GM12878 (cell line): ENCODE measurements at regions not wholly inside any gene's neighbourhood (a gene's known extent, or its start where the extent isn't known, plus 50 kb on each side); places are given as distances from the start of the nearest gene placed in this dataset.

ENCODE experiments used
- ATAC-seq: fragments of 200-7000 bp; cut with Tn5 transposase; 3 replicates; pipeline ENCODE4 v1.9.1; 2020; ENCODE audit warnings: mild to moderate bottlenecking, moderate library complexity
- BruUV-seq: library from RNA; stranded (reverse); fragments of 400-500 nt; replicated peaks from 2 replicates; lab custom pipeline; 2021; lab: Mats Ljungman, UMichigan
- CTCF ChIA-PET: fragments of 300-600 bp; sonication (Branson Sonifier 250); formaldehyde crosslinking; extraction: SDS; loops from one replicate; lab custom pipeline; 2021; ENCODE audit warnings: inconsistent platforms; lab: Yijun Ruan, JAX
- POLR2A ChIA-PET: fragments of 350-600 bp; formaldehyde crosslinking; extraction: SDS; loops from one replicate; lab custom pipeline; 2021; ENCODE audit warnings: inconsistent platforms; lab: Charles Lee
- RAD21 ChIA-PET: fragments of 300-600 bp; sonication (Branson Sonifier 250); formaldehyde crosslinking; loops from one replicate; lab custom pipeline; 2023; ENCODE audit warnings: antibody characterized with exemption; ENCODE audit not compliant: unreplicated experiment; lab: Charles Lee
- SMC1A ChIA-PET: fragments of 300-600 bp; sonication (Branson Sonifier 250); formaldehyde crosslinking; loops from one replicate; lab custom pipeline; 2023; ENCODE audit not compliant: unreplicated experiment, uncharacterized antibody; lab: Charles Lee
- DNase-seq: peaks from one replicate; pipeline ENCODE4 v3.0.0-alpha.2; 2011; ENCODE audit warnings: low read depth, low spot score
- FAIRE-seq: peaks from 3 replicates; lab custom pipeline; 2011; peaks lifted over from hg19 to GRCh38; lab: Jason Lieb, UNC
- H2AFZ ChIP-seq: 2 replicates; pipeline ENCODE4 v1.6.0; 2011; ENCODE audit warnings: low read depth, low read length, control low read depth; ENCODE audit not compliant: control insufficient read depth
- H3K27ac ChIP-seq: 2 replicates; pipeline ENCODE4 v1.5.1; 2011; ENCODE audit warnings: control low read depth; ENCODE audit not compliant: control insufficient read depth, insufficient read depth
- H3K27me3 ChIP-seq, 2 experiments: replicated peaks in 1 of 2; 2 replicates each; pipeline versions ENCODE4 v1.6.0 to v1.6.1; 2011; ENCODE audit warnings: low read length in 1 of 2; ENCODE audit not compliant: control insufficient read depth in 2 of 2, insufficient read depth in 2 of 2
- H3K36me3 ChIP-seq, 2 experiments: 2 replicates each; pipeline ENCODE4 v1.5.1; 2011; ENCODE audit warnings: low read length in 1 of 2; ENCODE audit not compliant: control insufficient read depth in 2 of 2, insufficient read depth in 2 of 2
- H3K4me1 ChIP-seq: 2 replicates; pipeline ENCODE4 v1.6.1; 2011; ENCODE audit warnings: mild to moderate bottlenecking, low read length, moderate library complexity, mixed read lengths; ENCODE audit not compliant: control insufficient read depth, insufficient read depth
- H3K4me2 ChIP-seq: 2 replicates; pipeline ENCODE4 v1.6.0; 2011; ENCODE audit warnings: control low read depth; ENCODE audit not compliant: control insufficient read depth, insufficient read depth
- H3K4me3 ChIP-seq: fragments of 200-600 bp; sonication (generic); 2 replicates; pipeline ENCODE4 v1.5.1; 2016
- H3K79me2 ChIP-seq: 2 replicates; pipeline ENCODE4 v1.6.0; 2011; ENCODE audit warnings: low read length; ENCODE audit not compliant: control insufficient read depth, insufficient read depth
- H3K9ac ChIP-seq: 2 replicates; pipeline ENCODE4 v1.8.0; 2011; ENCODE audit warnings: low read length, control low read depth, mixed read lengths; ENCODE audit not compliant: control insufficient read depth, insufficient read depth
- H3K9me3 ChIP-seq: replicated peaks from 3 replicates; pipeline ENCODE4 v1.5.1; 2011; ENCODE audit warnings: mild to moderate bottlenecking, low read length; ENCODE audit not compliant: control insufficient read depth, insufficient read depth
- H4K20me1 ChIP-seq: 2 replicates; pipeline ENCODE4 v1.6.0; 2011; ENCODE audit not compliant: control insufficient read depth, insufficient read depth
- ATF7 ChIP-seq: fragments of 450-650 bp; IDR thresholded peaks from 2 replicates; pipeline ENCODE4 v1.6.1; 2016; ENCODE audit warnings: low read depth, mild to moderate bottlenecking
- CBX3 ChIP-seq: fragments of 200-600 bp; sonication (generic); IDR thresholded peaks from 2 replicates; pipeline ENCODE4 v1.6.1; 2016; ENCODE audit warnings: low read depth, borderline replicate concordance
- JUNB ChIP-seq: IDR thresholded peaks from 2 replicates; pipeline ENCODE4 v1.6.1; 2016; ENCODE audit warnings: antibody characterized with exemption, mild to moderate bottlenecking
- NFYA ChIP-seq: IDR thresholded peaks from 2 replicates; pipeline ENCODE4 v1.6.1; 2011; ENCODE audit warnings: low read depth, mild to moderate bottlenecking, low read length, improper control_type of control experiment, borderline replicate concordance
- NR2C1 ChIP-seq: fragments of 450-650 bp; IDR thresholded peaks from 2 replicates; pipeline ENCODE4 v1.6.1; 2017; ENCODE audit warnings: antibody characterized with exemption, mild to moderate bottlenecking, moderate library complexity
- POU2F2 ChIP-seq: IDR thresholded peaks from 3 replicates; pipeline ENCODE4 v1.6.1; 2011; ENCODE audit warnings: low read depth, mild to moderate bottlenecking, low read length, borderline replicate concordance
- RAD21 ChIP-seq: IDR thresholded peaks from 2 replicates; pipeline ENCODE4 v1.6.1; 2011; ENCODE audit warnings: mild to moderate bottlenecking, low read depth, low read length, moderate library complexity; ENCODE audit not compliant: insufficient read depth
- WGBS: methylation state at CpG from one replicate; pipeline ENCODE4 v1.1.6; 2016; ENCODE audit warnings: low lambda C conversion rate; ENCODE audit not compliant: insufficient replicate concordance, insufficient coverage; ENCODE audit errors: missing lambda C conversion rate; 5-methylcytosine and 5-hydroxymethylcytosine counted together
- in situ Hi-C: fragments of 300-500 bp; cut with MboI; formaldehyde crosslinking; loops from 9 replicates; pipeline ENCODE4 v1.14.3; 2018; ENCODE audit warnings: mixed read lengths
- intact Hi-C: fragments of 100-400 bp; cut with micrococcal nuclease; formaldehyde crosslinking; loops from one replicate; pipeline ENCODE4 v1.14.2; 2022; ENCODE audit not compliant: unreplicated experiment
- TF ChIP-seq, protein P1 (sequence below): IDR thresholded peaks from 2 replicates; pipeline ENCODE4 v1.6.1; 2012; ENCODE audit warnings: mild to moderate bottlenecking, low read depth, low read length
- TF ChIP-seq, protein P2 (sequence below): fragments of 450-650 bp; IDR thresholded peaks from 2 replicates; pipeline ENCODE4 v1.6.1; 2017; ENCODE audit warnings: mild to moderate bottlenecking, moderate library complexity
- TF ChIP-seq, protein P3 (sequence below): fragments of 450-650 bp; formaldehyde crosslinking; IDR thresholded peaks from 2 replicates; pipeline ENCODE4 v1.5.0; 2022; ENCODE audit warnings: mild to moderate bottlenecking, missing genetic modification characterization

DNA sequence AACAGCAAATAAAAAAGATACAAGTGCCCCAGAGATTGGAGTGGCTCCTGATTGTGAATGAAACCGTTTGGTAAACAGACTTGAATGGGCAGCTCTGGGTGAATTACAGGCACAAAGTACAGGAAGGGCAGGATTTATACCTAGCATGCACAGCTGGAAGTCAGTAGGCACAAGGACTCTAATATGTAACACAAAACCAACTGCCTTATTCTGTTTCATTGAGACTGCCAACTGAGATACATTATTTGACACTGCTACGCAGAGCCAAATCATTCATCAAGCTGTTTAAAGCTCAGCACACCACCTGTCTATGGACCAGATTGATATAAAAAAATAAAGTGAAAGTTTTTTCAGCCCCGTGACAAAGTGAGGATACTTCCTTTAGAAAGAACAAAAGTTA is 541.2 kb downstream of the NUP35 start (continued):
- TF ChIP-seq POU2F2 = no peak

DNA sequence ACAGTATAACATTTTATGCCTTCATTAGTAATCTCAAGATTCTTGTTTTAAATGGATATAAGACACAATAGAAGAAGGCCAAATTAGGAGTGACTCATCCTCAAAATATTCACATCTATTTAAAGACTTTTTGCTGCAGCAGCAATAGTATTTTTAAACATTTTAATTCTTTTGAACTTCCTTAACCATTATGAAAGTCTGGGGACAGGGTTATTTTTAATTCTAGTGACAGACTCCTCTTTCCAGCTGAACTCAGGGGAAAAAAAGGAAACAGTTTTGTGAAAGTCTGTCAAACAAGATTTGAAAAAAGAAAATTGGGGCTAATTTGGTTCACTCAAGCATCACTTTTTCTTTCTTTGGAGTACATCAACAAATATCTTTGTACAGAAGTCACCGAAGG is 541.8 kb downstream of the NUP35 start:
- Histone ChIP-seq H3K27me3 (no peaks in the 10 kb centered on the region), H3K9ac (no peak overlapping the region), H3K27ac (no peak overlapping the region), H3K4me3 (no peak overlapping the region), H2AFZ (no peak overlapping the region), H3K36me3 (no peaks in the 10 kb centered on the region), H3K79me2 (no peaks in the 10 kb centered on the region), H3K4me1 (no peaks in the 10 kb centered on the region), H3K4me2 (no peak overlapping the region), H4K20me1 (no peaks in the 10 kb centered on the region), H3K9me3 (no peaks in the 10 kb centered on the region)
- DNase-seq = no peak
- intact Hi-C loops (no loop called here), in situ Hi-C loops (no loop called here)
- 0% methylated on average over 1 of the region's 1 CpG for WGBS
- ChIA-PET RAD21 (no interaction called here), SMC1A (no interaction called here), CTCF (no interaction called here), POLR2A (no interaction called here)
- BruUV-seq = no TSS peak
- FAIRE-seq = no peak
- no peak for ATAC-seq
- TF ChIP-seq, protein P1, sequence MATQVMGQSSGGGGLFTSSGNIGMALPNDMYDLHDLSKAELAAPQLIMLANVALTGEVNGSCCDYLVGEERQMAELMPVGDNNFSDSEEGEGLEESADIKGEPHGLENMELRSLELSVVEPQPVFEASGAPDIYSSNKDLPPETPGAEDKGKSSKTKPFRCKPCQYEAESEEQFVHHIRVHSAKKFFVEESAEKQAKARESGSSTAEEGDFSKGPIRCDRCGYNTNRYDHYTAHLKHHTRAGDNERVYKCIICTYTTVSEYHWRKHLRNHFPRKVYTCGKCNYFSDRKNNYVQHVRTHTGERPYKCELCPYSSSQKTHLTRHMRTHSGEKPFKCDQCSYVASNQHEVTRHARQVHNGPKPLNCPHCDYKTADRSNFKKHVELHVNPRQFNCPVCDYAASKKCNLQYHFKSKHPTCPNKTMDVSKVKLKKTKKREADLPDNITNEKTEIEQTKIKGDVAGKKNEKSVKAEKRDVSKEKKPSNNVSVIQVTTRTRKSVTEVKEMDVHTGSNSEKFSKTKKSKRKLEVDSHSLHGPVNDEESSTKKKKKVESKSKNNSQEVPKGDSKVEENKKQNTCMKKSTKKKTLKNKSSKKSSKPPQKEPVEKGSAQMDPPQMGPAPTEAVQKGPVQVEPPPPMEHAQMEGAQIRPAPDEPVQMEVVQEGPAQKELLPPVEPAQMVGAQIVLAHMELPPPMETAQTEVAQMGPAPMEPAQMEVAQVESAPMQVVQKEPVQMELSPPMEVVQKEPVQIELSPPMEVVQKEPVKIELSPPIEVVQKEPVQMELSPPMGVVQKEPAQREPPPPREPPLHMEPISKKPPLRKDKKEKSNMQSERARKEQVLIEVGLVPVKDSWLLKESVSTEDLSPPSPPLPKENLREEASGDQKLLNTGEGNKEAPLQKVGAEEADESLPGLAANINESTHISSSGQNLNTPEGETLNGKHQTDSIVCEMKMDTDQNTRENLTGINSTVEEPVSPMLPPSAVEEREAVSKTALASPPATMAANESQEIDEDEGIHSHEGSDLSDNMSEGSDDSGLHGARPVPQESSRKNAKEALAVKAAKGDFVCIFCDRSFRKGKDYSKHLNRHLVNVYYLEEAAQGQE = no peak
- no peak for TF ChIP-seq ATF7
- TF ChIP-seq JUNB = no peak
- TF ChIP-seq NFYA = no peak
- no peak for TF ChIP-seq CBX3
- TF ChIP-seq, protein P2, sequence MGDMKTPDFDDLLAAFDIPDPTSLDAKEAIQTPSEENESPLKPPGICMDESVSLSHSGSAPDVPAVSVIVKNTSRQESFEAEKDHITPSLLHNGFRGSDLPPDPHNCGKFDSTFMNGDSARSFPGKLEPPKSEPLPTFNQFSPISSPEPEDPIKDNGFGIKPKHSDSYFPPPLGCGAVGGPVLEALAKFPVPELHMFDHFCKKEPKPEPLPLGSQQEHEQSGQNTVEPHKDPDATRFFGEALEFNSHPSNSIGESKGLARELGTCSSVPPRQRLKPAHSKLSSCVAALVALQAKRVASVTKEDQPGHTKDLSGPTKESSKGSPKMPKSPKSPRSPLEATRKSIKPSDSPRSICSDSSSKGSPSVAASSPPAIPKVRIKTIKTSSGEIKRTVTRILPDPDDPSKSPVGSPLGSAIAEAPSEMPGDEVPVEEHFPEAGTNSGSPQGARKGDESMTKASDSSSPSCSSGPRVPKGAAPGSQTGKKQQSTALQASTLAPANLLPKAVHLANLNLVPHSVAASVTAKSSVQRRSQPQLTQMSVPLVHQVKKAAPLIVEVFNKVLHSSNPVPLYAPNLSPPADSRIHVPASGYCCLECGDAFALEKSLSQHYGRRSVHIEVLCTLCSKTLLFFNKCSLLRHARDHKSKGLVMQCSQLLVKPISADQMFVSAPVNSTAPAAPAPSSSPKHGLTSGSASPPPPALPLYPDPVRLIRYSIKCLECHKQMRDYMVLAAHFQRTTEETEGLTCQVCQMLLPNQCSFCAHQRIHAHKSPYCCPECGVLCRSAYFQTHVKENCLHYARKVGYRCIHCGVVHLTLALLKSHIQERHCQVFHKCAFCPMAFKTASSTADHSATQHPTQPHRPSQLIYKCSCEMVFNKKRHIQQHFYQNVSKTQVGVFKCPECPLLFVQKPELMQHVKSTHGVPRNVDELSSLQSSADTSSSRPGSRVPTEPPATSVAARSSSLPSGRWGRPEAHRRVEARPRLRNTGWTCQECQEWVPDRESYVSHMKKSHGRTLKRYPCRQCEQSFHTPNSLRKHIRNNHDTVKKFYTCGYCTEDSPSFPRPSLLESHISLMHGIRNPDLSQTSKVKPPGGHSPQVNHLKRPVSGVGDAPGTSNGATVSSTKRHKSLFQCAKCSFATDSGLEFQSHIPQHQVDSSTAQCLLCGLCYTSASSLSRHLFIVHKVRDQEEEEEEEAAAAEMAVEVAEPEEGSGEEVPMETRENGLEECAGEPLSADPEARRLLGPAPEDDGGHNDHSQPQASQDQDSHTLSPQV = no peak
- TF ChIP-seq, protein P3, sequence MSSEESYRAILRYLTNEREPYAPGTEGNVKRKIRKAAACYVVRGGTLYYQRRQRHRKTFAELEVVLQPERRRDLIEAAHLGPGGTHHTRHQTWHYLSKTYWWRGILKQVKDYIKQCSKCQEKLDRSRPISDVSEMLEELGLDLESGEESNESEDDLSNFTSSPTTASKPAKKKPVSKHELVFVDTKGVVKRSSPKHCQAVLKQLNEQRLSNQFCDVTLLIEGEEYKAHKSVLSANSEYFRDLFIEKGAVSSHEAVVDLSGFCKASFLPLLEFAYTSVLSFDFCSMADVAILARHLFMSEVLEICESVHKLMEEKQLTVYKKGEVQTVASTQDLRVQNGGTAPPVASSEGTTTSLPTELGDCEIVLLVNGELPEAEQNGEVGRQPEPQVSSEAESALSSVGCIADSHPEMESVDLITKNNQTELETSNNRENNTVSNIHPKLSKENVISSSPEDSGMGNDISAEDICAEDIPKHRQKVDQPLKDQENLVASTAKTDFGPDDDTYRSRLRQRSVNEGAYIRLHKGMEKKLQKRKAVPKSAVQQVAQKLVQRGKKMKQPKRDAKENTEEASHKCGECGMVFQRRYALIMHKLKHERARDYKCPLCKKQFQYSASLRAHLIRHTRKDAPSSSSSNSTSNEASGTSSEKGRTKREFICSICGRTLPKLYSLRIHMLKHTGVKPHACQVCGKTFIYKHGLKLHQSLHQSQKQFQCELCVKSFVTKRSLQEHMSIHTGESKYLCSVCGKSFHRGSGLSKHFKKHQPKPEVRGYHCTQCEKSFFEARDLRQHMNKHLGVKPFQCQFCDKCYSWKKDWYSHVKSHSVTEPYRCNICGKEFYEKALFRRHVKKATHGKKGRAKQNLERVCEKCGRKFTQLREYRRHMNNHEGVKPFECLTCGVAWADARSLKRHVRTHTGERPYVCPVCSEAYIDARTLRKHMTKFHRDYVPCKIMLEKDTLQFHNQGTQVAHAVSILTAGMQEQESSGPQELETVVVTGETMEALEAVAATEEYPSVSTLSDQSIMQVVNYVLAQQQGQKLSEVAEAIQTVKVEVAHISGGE (CRISPR knock-in tag) = no peak
- no peak for TF ChIP-seq NR2C1
- TF ChIP-seq RAD21 = no peak
